ENCODE measurements at regions not wholly inside any gene's neighbourhood (a gene's known extent, or its start where the extent isn't known, plus 50 kb on each side); places are given as distances from the start of the nearest gene placed in this dataset.

DNA sequence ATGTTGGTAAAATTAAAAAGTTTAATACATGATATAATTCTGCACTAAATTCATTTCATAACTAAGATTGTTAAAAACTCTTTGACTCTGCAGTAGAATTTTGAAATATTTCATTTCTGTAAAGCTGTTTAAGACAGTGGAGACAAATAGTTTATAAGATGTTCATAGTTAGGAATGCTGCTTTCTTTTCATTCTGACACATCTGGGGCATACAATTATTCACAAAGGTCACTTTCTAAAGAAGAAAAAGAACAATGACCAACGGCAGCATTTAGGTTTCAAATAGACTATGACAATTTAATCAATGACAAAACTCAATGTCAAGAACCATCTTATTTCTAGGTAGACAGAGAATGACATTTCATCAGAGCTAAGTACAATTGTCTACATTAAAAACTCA is 1422.1 kb downstream of the PCDH9 start:
- TF ChIP-seq, protein P1, sequence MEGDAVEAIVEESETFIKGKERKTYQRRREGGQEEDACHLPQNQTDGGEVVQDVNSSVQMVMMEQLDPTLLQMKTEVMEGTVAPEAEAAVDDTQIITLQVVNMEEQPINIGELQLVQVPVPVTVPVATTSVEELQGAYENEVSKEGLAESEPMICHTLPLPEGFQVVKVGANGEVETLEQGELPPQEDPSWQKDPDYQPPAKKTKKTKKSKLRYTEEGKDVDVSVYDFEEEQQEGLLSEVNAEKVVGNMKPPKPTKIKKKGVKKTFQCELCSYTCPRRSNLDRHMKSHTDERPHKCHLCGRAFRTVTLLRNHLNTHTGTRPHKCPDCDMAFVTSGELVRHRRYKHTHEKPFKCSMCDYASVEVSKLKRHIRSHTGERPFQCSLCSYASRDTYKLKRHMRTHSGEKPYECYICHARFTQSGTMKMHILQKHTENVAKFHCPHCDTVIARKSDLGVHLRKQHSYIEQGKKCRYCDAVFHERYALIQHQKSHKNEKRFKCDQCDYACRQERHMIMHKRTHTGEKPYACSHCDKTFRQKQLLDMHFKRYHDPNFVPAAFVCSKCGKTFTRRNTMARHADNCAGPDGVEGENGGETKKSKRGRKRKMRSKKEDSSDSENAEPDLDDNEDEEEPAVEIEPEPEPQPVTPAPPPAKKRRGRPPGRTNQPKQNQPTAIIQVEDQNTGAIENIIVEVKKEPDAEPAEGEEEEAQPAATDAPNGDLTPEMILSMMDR (conservative IDR thresholded peaks at IDR 0.05) = no peak
- no peak for TF ChIP-seq ZFX (IDR thresholded peaks at IDR 0.05)

All from C4-2B (cell line).